ENCODE measurements at regions not wholly inside any gene's neighbourhood (a gene's known extent, or its start where the extent isn't known, plus 50 kb on each side); places are given as distances from the start of the nearest gene placed in this dataset.

- Histone ChIP-seq H3K27ac (ENCODE audit: low read length) (no peak overlapping the region), H3K27me3 (ENCODE audit: control insufficient read depth, insufficient read depth) (no peaks in the 10 kb centered on the region), H3K9me3 (ENCODE audit: control insufficient read depth, low read length) (no peaks in the 10 kb centered on the region), H3K4me1 (ENCODE audit: control insufficient read depth, insufficient read depth, low read length) (no peaks in the 10 kb centered on the region), H3K4me3 (ENCODE audit: low read length) (no peak overlapping the region)
- intact Hi-C loops (cut with DNase I), result no loop called here
- DNase-seq (no peak), ATAC-seq (no peak)
- WGBS, result 47% methylated on average over 3 of the region's 3 CpGs
These were observed 96.6 kb upstream of the ETV3 start for GRCh38 chr1:157234705-157235273.

GRCh38 chr1:157233131-157233530 is 94.9 kb upstream of the ETV3 start:
- intact Hi-C loops (cut with DNase I), result no loop called here
- ATAC-seq, result no peak
- Histone ChIP-seq H3K27ac (ENCODE audit: low read length) (no peak overlapping the region), H3K9me3 (ENCODE audit: control insufficient read depth, low read length) (no peaks in the 10 kb centered on the region), H3K4me3 (ENCODE audit: low read length) (no peak overlapping the region), H3K27me3 (ENCODE audit: control insufficient read depth, insufficient read depth) (no peaks in the 10 kb centered on the region), H3K4me1 (ENCODE audit: control insufficient read depth, insufficient read depth, low read length) (no peaks in the 10 kb centered on the region)
- WGBS, result 47% methylated on average over 1 of the region's 1 CpG
- DNase-seq, result no peak

- Histone ChIP-seq H3K9me3 (ENCODE audit: control insufficient read depth, low read length) (no peaks in the 10 kb centered on the region), H3K4me3 (ENCODE audit: low read length) (no peak overlapping the region), H3K27me3 (ENCODE audit: control insufficient read depth, insufficient read depth) (no peaks in the 10 kb centered on the region), H3K27ac (ENCODE audit: low read length) (no peak overlapping the region), H3K4me1 (ENCODE audit: control insufficient read depth, insufficient read depth, low read length) (no peaks in the 10 kb centered on the region)
- DNase-seq (no peak), ATAC-seq (no peak)
- intact Hi-C loops (cut with DNase I), result no loop called here
- 69% methylated on average over 4 of the region's 4 CpGs for WGBS
These were observed 93.8 kb upstream of the ETV3 start for GRCh38 chr1:157231846-157232525.

- intact Hi-C loops (cut with DNase I), result no loop called here
- Histone ChIP-seq H3K27ac (ENCODE audit: low read length) (no peak overlapping the region), H3K9me3 (ENCODE audit: control insufficient read depth, low read length) (no peaks in the 10 kb centered on the region), H3K27me3 (ENCODE audit: control insufficient read depth, insufficient read depth) (no peaks in the 10 kb centered on the region), H3K4me3 (ENCODE audit: low read length) (no peak overlapping the region), H3K4me1 (ENCODE audit: control insufficient read depth, insufficient read depth, low read length) (no peaks in the 10 kb centered on the region)
- ATAC-seq (no peak), DNase-seq (no peak)
- 84% methylated on average over 4 of the region's 4 CpGs for WGBS
These were observed 92.3 kb upstream of the ETV3 start for GRCh38 chr1:157230500-157230899.

- H3K4me3 ChIP-seq (ENCODE audit: low read length), result no peak overlapping the region
- intact Hi-C loops (cut with DNase I), result no loop called here
- WGBS, result 69% methylated on average over 5 of the region's 5 CpGs
- no peak overlapping the region for H3K27ac ChIP-seq (ENCODE audit: low read length)
- ATAC-seq, result no peak
- DNase-seq, result no peak
- H3K9me3 ChIP-seq (ENCODE audit: control insufficient read depth, low read length), result peaks cover 3% of the 10 kb centered on the region
- no peaks in the 10 kb centered on the region for H3K4me1 ChIP-seq (ENCODE audit: control insufficient read depth, insufficient read depth, low read length)
- H3K27me3 ChIP-seq (ENCODE audit: control insufficient read depth, insufficient read depth), result peaks cover 3% of the 10 kb centered on the region
These were observed 89.5 kb upstream of the ETV3 start for GRCh38 chr1:157227700-157228099.

GRCh38 chr1:157226739-157227138 is 88.5 kb upstream of the ETV3 start:
- Histone ChIP-seq H3K4me3 (ENCODE audit: low read length) (no peak overlapping the region), H3K27me3 (ENCODE audit: control insufficient read depth, insufficient read depth) (peaks cover 3% of the 10 kb centered on the region), H3K4me1 (ENCODE audit: control insufficient read depth, insufficient read depth, low read length) (no peaks in the 10 kb centered on the region), H3K27ac (ENCODE audit: low read length) (no peak overlapping the region), H3K9me3 (ENCODE audit: control insufficient read depth, low read length) (peaks cover 3% of the 10 kb centered on the region)
- ATAC-seq (no peak), DNase-seq (no peak)
- intact Hi-C loops (cut with DNase I), result no loop called here
- WGBS, result 71% methylated on average over 4 of the region's 4 CpGs

- intact Hi-C loops (cut with DNase I), result no loop called here
- Histone ChIP-seq H3K27ac (ENCODE audit: low read length) (no peak overlapping the region), H3K4me3 (ENCODE audit: low read length) (no peak overlapping the region), H3K27me3 (ENCODE audit: control insufficient read depth, insufficient read depth) (peaks cover 3% of the 10 kb centered on the region), H3K4me1 (ENCODE audit: control insufficient read depth, insufficient read depth, low read length) (no peaks in the 10 kb centered on the region), H3K9me3 (ENCODE audit: control insufficient read depth, low read length) (peaks cover 2% of the 10 kb centered on the region)
- 41% methylated on average over 2 of the region's 2 CpGs for WGBS
- DNase-seq, result no peak
- no peak for ATAC-seq
These were observed 81.4 kb upstream of the ETV3 start for GRCh38 chr1:157219600-157219999.

- DNase-seq, result no peak
- H3K9me3 ChIP-seq (ENCODE audit: control insufficient read depth, low read length), result peaks cover 2% of the 10 kb centered on the region
- peaks cover 1% of the 10 kb centered on the region for H3K27me3 ChIP-seq (ENCODE audit: control insufficient read depth, insufficient read depth)
- H3K4me1 ChIP-seq (ENCODE audit: control insufficient read depth, insufficient read depth, low read length), result no peaks in the 10 kb centered on the region
- ATAC-seq, result no peak
- WGBS, result 79% methylated on average over 4 of the region's 4 CpGs
- no peak overlapping the region for H3K27ac ChIP-seq (ENCODE audit: low read length)
- no peak overlapping the region for H3K4me3 ChIP-seq (ENCODE audit: low read length)
- intact Hi-C loops (cut with DNase I), result no loop called here
These were observed 81.0 kb upstream of the ETV3 start for GRCh38 chr1:157219182-157219581.

- Histone ChIP-seq H3K27ac (ENCODE audit: low read length) (no peak overlapping the region), H3K27me3 (ENCODE audit: control insufficient read depth, insufficient read depth) (no peaks in the 10 kb centered on the region), H3K4me1 (ENCODE audit: control insufficient read depth, insufficient read depth, low read length) (no peaks in the 10 kb centered on the region), H3K9me3 (ENCODE audit: control insufficient read depth, low read length) (peaks cover 2% of the 10 kb centered on the region), H3K4me3 (ENCODE audit: low read length) (no peak overlapping the region)
- intact Hi-C loops (cut with DNase I), result no loop called here
- 59% methylated on average over 6 of the region's 6 CpGs for WGBS
- DNase-seq, result no peak
- ATAC-seq, result no peak
These were observed 80.5 kb upstream of the ETV3 start for GRCh38 chr1:157218671-157219070.

- DNase-seq (no peak), ATAC-seq (no peak)
- H3K4me1 ChIP-seq (ENCODE audit: control insufficient read depth, insufficient read depth, low read length), result no peaks in the 10 kb centered on the region
- WGBS, result 78% methylated on average over 4 of the region's 4 CpGs
- no peaks in the 10 kb centered on the region for H3K27me3 ChIP-seq (ENCODE audit: control insufficient read depth, insufficient read depth)
- no peak overlapping the region for H3K27ac ChIP-seq (ENCODE audit: low read length)
- peaks cover 2% of the 10 kb centered on the region for H3K9me3 ChIP-seq (ENCODE audit: control insufficient read depth, low read length)
- no peak overlapping the region for H3K4me3 ChIP-seq (ENCODE audit: low read length)
- intact Hi-C loops (cut with DNase I), result no loop called here
These were observed 79.3 kb upstream of the ETV3 start for GRCh38 chr1:157217486-157217885.

- WGBS, result 60% methylated on average over 2 of the region's 2 CpGs
- ATAC-seq, result no peak
These were observed 75.6 kb upstream of the ETV3 start for GRCh38 chr1:157213836-157214235.

GRCh38 chr1:157209514-157209913 is 71.3 kb upstream of the ETV3 start:
- Histone ChIP-seq H3K9me3 (ENCODE audit: control insufficient read depth, low read length) (no peaks in the 10 kb centered on the region), H3K27ac (ENCODE audit: low read length) (no peak overlapping the region), H3K4me1 (ENCODE audit: control insufficient read depth, insufficient read depth, low read length) (peaks cover 1% of the 10 kb centered on the region), H3K27me3 (ENCODE audit: control insufficient read depth, insufficient read depth) (no peaks in the 10 kb centered on the region), H3K4me3 (ENCODE audit: low read length) (no peak overlapping the region)
- intact Hi-C loops (cut with DNase I), result no loop called here
- 57% methylated on average over 2 of the region's 2 CpGs for WGBS
- ATAC-seq, result no peak
- no peak for DNase-seq

More at GRCh38 chr1:157213836-157214235, 75.6 kb upstream of the ETV3 start:
- Histone ChIP-seq H3K4me3 (ENCODE audit: low read length) (no peak overlapping the region), H3K4me1 (ENCODE audit: control insufficient read depth, insufficient read depth, low read length) (peaks cover 1% of the 10 kb centered on the region), H3K27me3 (ENCODE audit: control insufficient read depth, insufficient read depth) (no peaks in the 10 kb centered on the region), H3K9me3 (ENCODE audit: control insufficient read depth, low read length) (peaks cover 2% of the 10 kb centered on the region), H3K27ac (ENCODE audit: low read length) (no peak overlapping the region)
- intact Hi-C loops (cut with DNase I), result no loop called here
- DNase-seq, result no peak
